GM21447 (cell line): ENCODE measurements at regions not wholly inside any gene's neighbourhood (a gene's known extent, or its start where the extent isn't known, plus 50 kb on each side); places are given as distances from the start of the nearest gene placed in this dataset.

Source experiments
- ATAC-seq: cut with Tn5 transposase; IDR thresholded peaks from one replicate; pipeline ENCODE4 v1.9.1; 2021; ENCODE audit not compliant: unreplicated experiment

- no peak for ATAC-seq
Measured at GRCh38 chr15:31803388-31803884, 226.9 kb upstream of the CHRNA7 start.

- ATAC-seq: no peak
Measured at GRCh38 chr15:31805090-31805662, 225.1 kb upstream of the CHRNA7 start.

- ATAC-seq: no peak
Measured at GRCh38 chr15:31806106-31806505, 224.2 kb upstream of the CHRNA7 start.

- no peak for ATAC-seq
Measured at GRCh38 chr15:31811641-31812040, 218.7 kb upstream of the CHRNA7 start.

GRCh38 chr15:31814082-31814481 lies 216.2 kb upstream of the CHRNA7 start:
- no peak for ATAC-seq

GRCh38 chr15:31815411-31816155 lies 214.7 kb upstream of the CHRNA7 start:
- no peak for ATAC-seq

- ATAC-seq: no peak
Measured at GRCh38 chr15:31822463-31822862, 207.9 kb upstream of the CHRNA7 start.

GRCh38 chr15:31824024-31824423 lies 206.3 kb upstream of the CHRNA7 start:
- ATAC-seq: no peak

GRCh38 chr15:31828594-31828993 lies 201.7 kb upstream of the CHRNA7 start:
- no peak for ATAC-seq

GRCh38 chr15:31830591-31830990 lies 199.7 kb upstream of the CHRNA7 start:
- ATAC-seq: no peak

GRCh38 chr15:31831596-31831995 lies 198.7 kb upstream of the CHRNA7 start:
- no peak for ATAC-seq

- ATAC-seq: no peak
Measured at GRCh38 chr15:31834654-31835053, 195.7 kb upstream of the CHRNA7 start.

- no peak for ATAC-seq
Measured at GRCh38 chr15:31839388-31839787, 190.9 kb upstream of the CHRNA7 start.

GRCh38 chr15:31840849-31841476 lies 189.4 kb upstream of the CHRNA7 start:
- ATAC-seq: no peak

- ATAC-seq: no peak
Measured at GRCh38 chr15:31842532-31843195, 187.7 kb upstream of the CHRNA7 start.

GRCh38 chr15:31843426-31844055 lies 186.8 kb upstream of the CHRNA7 start:
- no peak for ATAC-seq

GRCh38 chr15:31845791-31846190 lies 184.5 kb upstream of the CHRNA7 start:
- ATAC-seq: no peak

- no peak for ATAC-seq
Measured at GRCh38 chr15:31847961-31848360, 182.4 kb upstream of the CHRNA7 start.

- ATAC-seq: no peak
Measured at GRCh38 chr15:31848621-31849020, 181.7 kb upstream of the CHRNA7 start.

GRCh38 chr15:31852933-31853799 lies 177.1 kb upstream of the CHRNA7 start:
- no peak for ATAC-seq
